Osteoblast (primary cell): ENCODE measurements at regions not wholly inside any gene's neighbourhood (a gene's known extent, or its start where the extent isn't known, plus 50 kb on each side); places are given as distances from the start of the nearest gene placed in this dataset.
A peak's percentile ranks its signal among the peaks of the same experiment; 100 is the strongest.

Source experiments
- DNase-seq: peaks from one replicate; pipeline ENCODE4 v3.0.0; 2011; ENCODE audit warnings: low spot score, mixed read lengths; ENCODE audit not compliant: insufficient read length; ENCODE audit errors: missing footprints
- H2AFZ ChIP-seq: 2 replicates; pipeline ENCODE4 v1.6.0; 2011; ENCODE audit warnings: mild to moderate bottlenecking, low read length
- H3K27ac ChIP-seq: 2 replicates; pipeline ENCODE4 v1.5.1; 2011; ENCODE audit warnings: mild to moderate bottlenecking, low read depth, low read length, moderate library complexity
- H3K27me3 ChIP-seq: 2 replicates; pipeline ENCODE4 v1.6.0; 2012; ENCODE audit warnings: mild to moderate bottlenecking, control low read depth, inconsistent platforms, low read length, moderate library complexity; ENCODE audit not compliant: insufficient read depth
- H3K36me3 ChIP-seq: 2 replicates; pipeline ENCODE4 v1.5.1; 2011; ENCODE audit warnings: mild to moderate bottlenecking, low read length, control low read depth, moderate library complexity; ENCODE audit not compliant: insufficient read depth
- H3K4me1 ChIP-seq: 2 replicates; pipeline ENCODE4 v1.5.1; 2011; ENCODE audit warnings: mild to moderate bottlenecking, low read length, control low read depth, moderate library complexity; ENCODE audit not compliant: insufficient read depth
- H3K4me2 ChIP-seq: 2 replicates; pipeline ENCODE4 v1.6.0; 2011; ENCODE audit warnings: mild to moderate bottlenecking, low read length; ENCODE audit not compliant: insufficient read depth
- H3K4me3 ChIP-seq: fragments of 200-600 bp; sonication (generic); 3 replicates; pipeline ENCODE4 v1.5.1; 2012; ENCODE audit warnings: mild to moderate bottlenecking, low read length, inconsistent platforms; ENCODE audit not compliant: insufficient read depth
- H3K79me2 ChIP-seq: 2 replicates; pipeline ENCODE4 v1.6.0; 2012; ENCODE audit warnings: mild to moderate bottlenecking, low read length, control low read depth, inconsistent platforms; ENCODE audit not compliant: insufficient read depth
- H3K9me3 ChIP-seq: 2 replicates; pipeline ENCODE4 v1.5.1; 2011; ENCODE audit warnings: low read depth, low read length, control low read depth
- H4K20me1 ChIP-seq: 2 replicates; pipeline ENCODE4 v1.6.0; 2012; ENCODE audit warnings: mild to moderate bottlenecking, low read length, control low read depth; ENCODE audit not compliant: insufficient read depth
- CTCF ChIP-seq: IDR thresholded peaks from 2 replicates; pipeline ENCODE4 v1.5.1; 2011; ENCODE audit warnings: mild to moderate bottlenecking, low read depth, low read length, moderate library complexity; ENCODE audit errors: extremely low read depth

GRCh38 chr6:3625980-3626563 is 125.4 kb downstream of the PXDC1 start:
- no peak for TF ChIP-seq CTCF
- no peaks in the 10 kb centered on the region for H3K9me3 ChIP-seq
- H4K20me1 ChIP-seq, result no peaks in the 10 kb centered on the region
- no peak overlapping the region for H3K4me2 ChIP-seq
- H3K27me3 ChIP-seq, result peaks cover 21% of the 10 kb centered on the region
- H2AFZ ChIP-seq, result no peak overlapping the region
- no peaks in the 10 kb centered on the region for H3K4me1 ChIP-seq
- DNase-seq, result no peak
- no peaks in the 10 kb centered on the region for H3K79me2 ChIP-seq
- no peak overlapping the region for H3K27ac ChIP-seq
- H3K4me3 ChIP-seq, result no peak overlapping the region
- H3K36me3 ChIP-seq, result no peaks in the 10 kb centered on the region

GRCh38 chr6:3625149-3625979 is 126.1 kb downstream of the PXDC1 start:
- H3K27ac ChIP-seq, result no peak overlapping the region
- peaks cover 21% of the 10 kb centered on the region for H3K27me3 ChIP-seq
- no peak overlapping the region for H3K4me3 ChIP-seq
- DNase-seq, result no peak
- no peaks in the 10 kb centered on the region for H3K9me3 ChIP-seq
- no peaks in the 10 kb centered on the region for H4K20me1 ChIP-seq
- no peak overlapping the region for H2AFZ ChIP-seq
- H3K36me3 ChIP-seq, result no peaks in the 10 kb centered on the region
- H3K79me2 ChIP-seq, result no peaks in the 10 kb centered on the region
- H3K4me1 ChIP-seq, result no peaks in the 10 kb centered on the region
- no peak for TF ChIP-seq CTCF
- no peak overlapping the region for H3K4me2 ChIP-seq

GRCh38 chr6:3624250-3625136 is 127.0 kb downstream of the PXDC1 start:
- Histone ChIP-seq H3K36me3 (no peaks in the 10 kb centered on the region), H3K79me2 (no peaks in the 10 kb centered on the region), H3K4me1 (no peaks in the 10 kb centered on the region), H3K9me3 (no peaks in the 10 kb centered on the region), H3K4me2 (peak overlapping the region; percentile 64), H3K27me3 (peaks cover 21% of the 10 kb centered on the region), H4K20me1 (no peaks in the 10 kb centered on the region), H3K4me3 (peak overlapping the region; percentile 45), H2AFZ (peak overlapping the region; percentile 53), H3K27ac (no peak overlapping the region)
- DNase-seq, result no peak
- no peak for TF ChIP-seq CTCF
